ENCODE measurements at regions not wholly inside any gene's neighbourhood (a gene's known extent, or its start where the extent isn't known, plus 50 kb on each side); places are given as distances from the start of the nearest gene placed in this dataset.

GRCh38 chr20:24766143-24766527 lies 182.9 kb upstream of the CST7 start:
- Mint-ChIP-seq H3K36me3 (ENCODE audit: low read depth) (no peaks in the 10 kb centered on the region), H3K27me3 (ENCODE audit: low read depth) (peaks cover 30% of the 10 kb centered on the region), H3K9me3 (no peaks in the 10 kb centered on the region), H3K4me1 (no peaks in the 10 kb centered on the region), H3K27ac (ENCODE audit: unreplicated experiment) (no peak overlapping the region), H3K4me3 (no peak overlapping the region)
- DNase-seq (ENCODE audit: low read depth, low spot score), result no peak
- TF ChIP-seq CTCF (conservative IDR thresholded peaks at IDR 0.05), result no peak

GRCh38 chr20:24766826-24767622 lies 182.0 kb upstream of the CST7 start:
- no peak overlapping the region for H3K27ac Mint-ChIP-seq (ENCODE audit: unreplicated experiment)
- no peak overlapping the region for H3K4me3 Mint-ChIP-seq
- H3K4me1 Mint-ChIP-seq, result no peaks in the 10 kb centered on the region
- no peaks in the 10 kb centered on the region for H3K36me3 Mint-ChIP-seq (ENCODE audit: low read depth)
- H3K9me3 Mint-ChIP-seq, result no peaks in the 10 kb centered on the region
- DNase-seq (ENCODE audit: low read depth, low spot score), result no peak
- peaks cover 36% of the 10 kb centered on the region for H3K27me3 Mint-ChIP-seq (ENCODE audit: low read depth)
- TF ChIP-seq CTCF (conservative IDR thresholded peaks at IDR 0.05), result no peak

GRCh38 chr20:24767623-24768100 lies 181.4 kb upstream of the CST7 start:
- Mint-ChIP-seq H3K9me3 (no peaks in the 10 kb centered on the region), H3K4me1 (no peaks in the 10 kb centered on the region), H3K27me3 (ENCODE audit: low read depth) (peaks cover 35% of the 10 kb centered on the region), H3K4me3 (no peak overlapping the region), H3K27ac (ENCODE audit: unreplicated experiment) (no peak overlapping the region), H3K36me3 (ENCODE audit: low read depth) (no peaks in the 10 kb centered on the region)
- TF ChIP-seq CTCF (conservative IDR thresholded peaks at IDR 0.05), result no peak
- no peak for DNase-seq (ENCODE audit: low read depth, low spot score)

GRCh38 chr20:24768201-24768636 lies 180.8 kb upstream of the CST7 start:
- H3K9me3 Mint-ChIP-seq, result no peaks in the 10 kb centered on the region
- no peak for DNase-seq (ENCODE audit: low read depth, low spot score)
- H3K4me1 Mint-ChIP-seq, result no peaks in the 10 kb centered on the region
- no peak overlapping the region for H3K27ac Mint-ChIP-seq (ENCODE audit: unreplicated experiment)
- H3K36me3 Mint-ChIP-seq (ENCODE audit: low read depth), result no peaks in the 10 kb centered on the region
- H3K4me3 Mint-ChIP-seq, result no peak overlapping the region
- TF ChIP-seq CTCF (conservative IDR thresholded peaks at IDR 0.05), result no peak
- peaks cover 35% of the 10 kb centered on the region for H3K27me3 Mint-ChIP-seq (ENCODE audit: low read depth)

- peaks cover 37% of the 10 kb centered on the region for H3K27me3 Mint-ChIP-seq (ENCODE audit: low read depth)
- no peaks in the 10 kb centered on the region for H3K4me1 Mint-ChIP-seq
- TF ChIP-seq CTCF (conservative IDR thresholded peaks at IDR 0.05), result no peak
- DNase-seq (ENCODE audit: low read depth, low spot score), result no peak
- no peaks in the 10 kb centered on the region for H3K36me3 Mint-ChIP-seq (ENCODE audit: low read depth)
- H3K9me3 Mint-ChIP-seq, result no peaks in the 10 kb centered on the region
- no peak overlapping the region for H3K4me3 Mint-ChIP-seq
- H3K27ac Mint-ChIP-seq (ENCODE audit: unreplicated experiment), result no peak overlapping the region
Measured at GRCh38 chr20:24768713-24769601, 180.1 kb upstream of the CST7 start.
